ENCODE measurements at regions not wholly inside any gene's neighbourhood (a gene's known extent, or its start where the extent isn't known, plus 50 kb on each side); places are given as distances from the start of the nearest gene placed in this dataset.

- CTCF ChIA-PET, result no interaction called here
- Mint-ChIP-seq H3K27ac (no peak overlapping the region), H3K4me1 (no peaks in the 10 kb centered on the region), H3K27me3 (peaks cover 5% of the 10 kb centered on the region), H3K36me3 (ENCODE audit: low read depth) (no peaks in the 10 kb centered on the region), H3K4me3 (no peak overlapping the region), H3K9me3 (no peaks in the 10 kb centered on the region)
- POLR2A ChIA-PET, result no interaction called here
- no peak for DNase-seq
Observed at GRCh38 chr4:54973784-54974183, 151.6 kb downstream of the KDR start.

DNA sequence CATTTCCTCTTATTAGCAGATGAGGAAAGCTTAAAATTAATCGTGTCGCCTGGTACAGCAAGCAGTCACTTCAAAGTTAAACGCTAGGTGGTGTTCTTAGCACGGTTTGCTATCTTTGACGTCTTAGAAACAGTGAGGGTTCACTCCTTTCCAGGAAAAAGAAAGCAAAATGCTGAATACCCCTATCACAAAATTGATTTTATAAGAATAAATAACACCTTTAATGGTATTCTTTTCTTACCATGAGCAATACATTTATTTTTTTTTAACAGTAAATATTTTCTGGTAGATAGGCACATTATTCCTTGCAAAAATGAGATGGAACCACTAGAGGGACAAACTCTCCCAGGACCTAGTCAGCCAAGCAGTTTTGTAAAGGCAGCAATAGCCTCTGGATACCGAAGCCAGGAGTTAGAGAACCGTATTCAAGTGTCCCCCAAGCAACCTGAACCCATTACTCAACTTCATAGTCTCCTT lies 153.9 kb downstream of the KDR start:
- no peaks in the 10 kb centered on the region for H3K9me3 Mint-ChIP-seq
- POLR2A ChIA-PET, result no interaction called here
- DNase-seq, result peak; percentile 10
- no peak overlapping the region for H3K4me3 Mint-ChIP-seq
- H3K27me3 Mint-ChIP-seq, result no peaks in the 10 kb centered on the region
- no peak overlapping the region for H3K27ac Mint-ChIP-seq
- CTCF ChIA-PET, result interaction anchor here (1.2 kb wide), 1 partner anchor 10 kb away, joined by 3 read pairs; no protein-coding TSS in a partner anchor
- H3K4me1 Mint-ChIP-seq, result no peaks in the 10 kb centered on the region
- no peaks in the 10 kb centered on the region for H3K36me3 Mint-ChIP-seq (ENCODE audit: low read depth)

DNA sequence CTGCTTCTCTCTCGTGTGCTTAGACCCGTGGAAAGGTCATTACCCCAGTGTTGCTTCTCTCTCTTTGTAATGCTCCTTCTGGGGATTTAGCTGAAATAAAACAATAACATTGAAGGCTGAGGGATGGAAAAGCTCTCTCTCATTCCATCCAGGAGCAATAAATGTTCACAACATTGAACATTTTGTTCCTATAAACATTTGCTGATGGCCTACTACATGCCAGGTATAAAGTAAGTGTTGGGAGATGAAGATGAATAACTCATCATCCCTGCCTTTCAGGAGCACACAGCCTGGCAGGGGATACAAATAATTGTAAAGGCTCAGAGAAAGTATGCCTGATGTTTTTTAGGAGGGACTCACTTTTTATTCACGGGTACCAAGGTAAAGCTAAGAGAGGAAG lies 158.1 kb downstream of the KDR start:
- DNase-seq, result no peak
- POLR2A ChIA-PET, result no interaction called here
- CTCF ChIA-PET, result no interaction called here
- Mint-ChIP-seq H3K4me3 (no peak overlapping the region), H3K4me1 (no peaks in the 10 kb centered on the region), H3K9me3 (no peaks in the 10 kb centered on the region), H3K27me3 (peaks cover 5% of the 10 kb centered on the region), H3K36me3 (ENCODE audit: low read depth) (no peaks in the 10 kb centered on the region), H3K27ac (no peak overlapping the region)

DNA sequence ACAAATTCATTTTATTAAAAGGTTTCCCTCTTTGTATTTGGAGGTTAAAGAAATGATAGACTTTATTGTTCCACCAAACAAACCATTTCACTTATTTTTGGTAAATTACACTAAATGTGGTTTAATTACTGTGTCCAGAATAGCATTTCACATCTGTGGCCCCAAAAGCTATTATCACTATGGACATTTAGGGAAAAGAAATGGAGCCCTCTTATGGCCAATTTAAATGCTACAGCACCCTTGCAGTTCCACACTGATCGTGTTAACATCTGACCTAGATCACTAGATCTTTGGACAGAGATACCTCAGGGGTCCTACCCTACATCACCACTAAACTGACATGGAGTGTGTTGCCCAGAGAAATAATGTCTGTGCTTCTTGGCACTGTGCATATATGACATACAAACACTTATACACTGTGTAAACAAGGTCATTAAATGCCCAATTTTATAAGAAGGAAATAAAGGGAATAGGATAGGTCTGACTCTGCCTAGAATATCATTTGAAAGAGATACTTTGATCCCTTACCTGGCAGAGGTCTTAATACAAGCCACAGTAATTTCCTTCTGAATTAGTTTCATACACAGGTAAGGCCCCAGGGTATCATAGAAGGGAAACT lies 163.9 kb downstream of the KDR start:
- Mint-ChIP-seq H3K4me1 (peaks cover 8% of the 10 kb centered on the region), H3K27me3 (peaks cover 5% of the 10 kb centered on the region), H3K4me3 (no peak overlapping the region), H3K9me3 (no peaks in the 10 kb centered on the region), H3K27ac (no peak overlapping the region), H3K36me3 (ENCODE audit: low read depth) (no peaks in the 10 kb centered on the region)
- CTCF ChIA-PET, result interaction anchor here (0.7 kb wide), 1 partner anchor 9 kb away, joined by 3 read pairs; no protein-coding TSS in a partner anchor
- DNase-seq, result no peak
- POLR2A ChIA-PET, result no interaction called here

GRCh38 chr4:54959651-54960116 lies 165.7 kb downstream of the KDR start:
- DNase-seq, result no peak
- Mint-ChIP-seq H3K36me3 (ENCODE audit: low read depth) (no peaks in the 10 kb centered on the region), H3K27ac (no peak overlapping the region), H3K4me1 (peaks cover 8% of the 10 kb centered on the region), H3K27me3 (peaks cover 5% of the 10 kb centered on the region), H3K4me3 (no peak overlapping the region), H3K9me3 (no peaks in the 10 kb centered on the region)
- POLR2A ChIA-PET, result no interaction called here
- CTCF ChIA-PET, result no interaction called here

DNA sequence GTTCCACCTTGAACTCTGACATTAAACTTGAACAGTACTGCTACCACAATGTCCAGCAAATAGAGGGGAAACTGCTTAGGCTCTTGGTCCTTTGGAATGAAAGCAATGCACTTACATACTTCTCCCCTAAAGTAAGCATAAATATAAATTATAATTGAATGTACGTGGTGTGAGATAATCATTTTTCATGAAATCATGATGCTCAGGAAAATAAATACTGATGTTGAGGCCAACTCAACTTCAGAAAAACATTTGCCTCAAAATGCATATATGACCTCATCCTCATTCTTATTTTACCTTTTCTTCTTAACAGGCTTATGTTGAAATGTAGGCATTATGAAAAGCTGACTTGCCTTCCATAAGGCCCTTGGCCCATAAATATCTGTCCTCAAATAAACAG lies 166.3 kb downstream of the KDR start:
- no peaks in the 10 kb centered on the region for H3K36me3 Mint-ChIP-seq (ENCODE audit: low read depth)
- H3K9me3 Mint-ChIP-seq, result no peaks in the 10 kb centered on the region
- peaks cover 8% of the 10 kb centered on the region for H3K4me1 Mint-ChIP-seq
- no peak for DNase-seq
- POLR2A ChIA-PET, result no interaction called here
- CTCF ChIA-PET, result no interaction called here
- H3K27ac Mint-ChIP-seq, result no peak overlapping the region
- H3K4me3 Mint-ChIP-seq, result no peak overlapping the region
- H3K27me3 Mint-ChIP-seq, result peaks cover 5% of the 10 kb centered on the region

DNA sequence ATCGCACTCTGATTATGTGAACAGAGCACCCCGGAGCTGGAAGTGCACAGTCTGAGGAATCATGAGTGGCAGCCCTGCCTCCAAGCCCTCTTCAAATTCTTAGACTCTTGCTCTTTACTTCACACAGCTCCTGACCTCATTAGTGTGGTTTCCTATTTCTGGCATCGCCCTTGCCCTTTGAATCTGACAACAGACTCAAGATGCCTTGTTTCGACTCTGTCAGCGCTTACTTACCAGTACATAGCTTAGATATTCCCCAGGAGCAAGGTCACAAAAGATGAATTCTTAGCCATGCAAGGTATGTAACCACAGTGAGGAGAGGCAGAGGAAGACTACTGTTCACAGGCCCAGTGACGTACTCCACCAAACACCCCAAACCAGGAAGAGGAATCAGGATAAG lies 167.2 kb downstream of the KDR start:
- Mint-ChIP-seq H3K27me3 (peaks cover 5% of the 10 kb centered on the region), H3K36me3 (ENCODE audit: low read depth) (no peaks in the 10 kb centered on the region), H3K4me1 (peaks cover 8% of the 10 kb centered on the region), H3K9me3 (no peaks in the 10 kb centered on the region), H3K4me3 (no peak overlapping the region), H3K27ac (no peak overlapping the region)
- CTCF ChIA-PET, result no interaction called here
- peak; percentile 27 for DNase-seq
- POLR2A ChIA-PET, result no interaction called here

DNA sequence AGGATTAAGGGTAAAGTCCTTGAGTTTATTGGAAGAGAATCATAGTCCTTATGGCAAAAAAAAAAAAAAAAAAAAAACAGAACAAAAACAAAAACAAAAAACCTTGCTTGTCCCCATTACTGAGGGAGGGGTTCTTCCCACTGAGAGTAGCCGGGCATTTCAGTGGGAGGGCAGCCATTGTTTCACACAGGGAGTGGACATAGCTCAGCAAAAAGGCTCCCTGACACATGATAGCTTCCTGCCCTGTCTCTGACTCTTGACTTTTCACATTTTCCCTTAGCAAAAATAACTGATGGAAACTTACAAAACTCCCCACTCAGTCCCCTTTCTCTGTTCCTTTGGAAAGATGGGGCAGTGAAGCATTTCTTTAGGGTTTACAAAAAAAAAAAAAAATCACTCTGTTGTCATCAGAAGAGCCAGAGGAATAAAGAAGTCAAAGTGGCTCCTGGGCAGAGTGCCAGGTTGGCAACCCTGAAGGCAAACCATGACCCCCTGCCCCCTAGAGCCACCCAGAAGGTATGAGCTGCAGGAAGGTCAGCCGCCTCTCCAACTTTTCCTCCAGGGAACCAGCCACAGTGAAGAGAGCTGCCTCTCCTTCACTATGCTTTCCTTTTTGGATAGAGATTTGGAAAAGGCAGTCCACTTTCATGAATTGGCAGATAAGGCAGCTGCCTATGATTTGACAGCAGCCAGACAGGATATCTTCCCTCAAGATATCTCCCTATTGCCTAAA lies 170.6 kb downstream of the KDR start:
- Mint-ChIP-seq H3K4me1 (peaks cover 8% of the 10 kb centered on the region), H3K36me3 (ENCODE audit: low read depth) (no peaks in the 10 kb centered on the region), H3K27ac (no peak overlapping the region), H3K27me3 (no peaks in the 10 kb centered on the region), H3K9me3 (no peaks in the 10 kb centered on the region), H3K4me3 (no peak overlapping the region)
- DNase-seq, result no peak
- CTCF ChIA-PET, result interaction anchor here (0.8 to 1.6 kb wide), 4 partner anchors 9 to 272 kb away, joined by 3 to 5 read pairs (median 4); no protein-coding TSS in a partner anchor
- POLR2A ChIA-PET, result no interaction called here

GRCh38 chr4:54946741-54947140 lies 178.7 kb downstream of the KDR start:
- DNase-seq, result no peak
- Mint-ChIP-seq H3K27me3 (no peaks in the 10 kb centered on the region), H3K36me3 (ENCODE audit: low read depth) (peaks cover 4% of the 10 kb centered on the region), H3K4me3 (no peak overlapping the region), H3K9me3 (peaks cover 2% of the 10 kb centered on the region), H3K27ac (no peak overlapping the region), H3K4me1 (peaks cover 22% of the 10 kb centered on the region)
- POLR2A ChIA-PET, result no interaction called here
- CTCF ChIA-PET, result interaction anchor here (1.3 kb wide), 2 partner anchors 8 to 16 kb away, joined by 3 to 5 read pairs; no protein-coding TSS in a partner anchor

- peaks cover 4% of the 10 kb centered on the region for H3K36me3 Mint-ChIP-seq (ENCODE audit: low read depth)
- peaks cover 31% of the 10 kb centered on the region for H3K4me1 Mint-ChIP-seq
- H3K4me3 Mint-ChIP-seq, result no peak overlapping the region
- no peak for DNase-seq
- H3K27ac Mint-ChIP-seq, result no peak overlapping the region
- H3K27me3 Mint-ChIP-seq, result no peaks in the 10 kb centered on the region
- H3K9me3 Mint-ChIP-seq, result peaks cover 2% of the 10 kb centered on the region
- ChIA-PET CTCF (interaction anchor here (1.3 kb wide), 2 partner anchors 9 to 16 kb away, joined by 3 to 5 read pairs; no protein-coding TSS in a partner anchor), POLR2A (no interaction called here)
Observed at GRCh38 chr4:54945838-54946237, 179.6 kb downstream of the KDR start.

GRCh38 chr4:54942721-54943120 lies 182.7 kb downstream of the KDR start:
- ChIA-PET POLR2A (no interaction called here), CTCF (interaction anchor here (1.5 kb wide), 1 partner anchor 12 kb away, joined by 4 read pairs; no protein-coding TSS in a partner anchor)
- H3K27ac Mint-ChIP-seq, result peak overlapping the region; percentile 86

GRCh38 chr4:54941994-54942552 lies 183.3 kb downstream of the KDR start:
- Mint-ChIP-seq H3K4me3 (peak overlapping the region; percentile 26), H3K9me3 (no peaks in the 10 kb centered on the region), H3K27ac (peak overlapping the region; percentile 86), H3K4me1 (peaks cover 44% of the 10 kb centered on the region), H3K27me3 (no peaks in the 10 kb centered on the region), H3K36me3 (ENCODE audit: low read depth) (peaks cover 4% of the 10 kb centered on the region)
- POLR2A ChIA-PET, result no interaction called here
- CTCF ChIA-PET, result interaction anchor here (1.5 kb wide), 1 partner anchor 13 kb away, joined by 4 read pairs; no protein-coding TSS in a partner anchor
- peak; percentile 46 for DNase-seq

More at GRCh38 chr4:54942721-54943120, 182.7 kb downstream of the KDR start:
- peaks cover 4% of the 10 kb centered on the region for H3K36me3 Mint-ChIP-seq (ENCODE audit: low read depth)
- peak overlapping the region; percentile 26 for H3K4me3 Mint-ChIP-seq
- peaks cover 2% of the 10 kb centered on the region for H3K9me3 Mint-ChIP-seq
- DNase-seq, result peak; percentile 65
- peaks cover 40% of the 10 kb centered on the region for H3K4me1 Mint-ChIP-seq
- H3K27me3 Mint-ChIP-seq, result no peaks in the 10 kb centered on the region

Data from activated CD4-positive, alpha-beta T cell treated with anti-CD3 and anti-CD28 coated beads, Interleukin-2, amount 10 ng/mL, durations not matched to agents 7 days and 5 days (primary cell).